Kidney (tissue), 13 donors: ENCODE measurements at regions not wholly inside any gene's neighbourhood (a gene's known extent, or its start where the extent isn't known, plus 50 kb on each side); places are given as distances from the start of the nearest gene placed in this dataset.

Experiments
- DNase-seq, 5 donors: peaks; one replicate each; pipeline ENCODE4 v3.0.0-alpha.2; 2013 to 2020
- FAIRE-seq: peaks from 2 replicates; lab custom pipeline; 2012; peaks lifted over from hg19 to GRCh38; lab: Jason Lieb, UNC
- H3K27ac ChIP-seq, 2 donors: one replicate each; pipeline ENCODE4 v1.7.0; 2013; ENCODE audit warnings: low read depth in 2 of 2, low read length in 2 of 2, inconsistent platforms in 1 of 2
- H3K27me3 ChIP-seq: one replicate; pipeline ENCODE4 v1.7.1; 2013; ENCODE audit warnings: low read length, inconsistent platforms; ENCODE audit not compliant: control insufficient read depth, insufficient read depth
- H3K36me3 ChIP-seq, 3 donors: one replicate each; pipeline versions ENCODE4 v1.7.0 to v1.7.1; 2013; ENCODE audit warnings: low read length in 3 of 3, control low read depth in 1 of 3, inconsistent platforms in 1 of 3; ENCODE audit not compliant: insufficient read depth in 3 of 3, control insufficient read depth in 2 of 3
- H3K4me1 ChIP-seq, 3 donors: one replicate each; pipeline versions ENCODE4 v1.7.0 to v1.7.1; 2013; ENCODE audit warnings: low read length in 3 of 3, inconsistent platforms in 1 of 3, low read depth in 1 of 3; ENCODE audit not compliant: control insufficient read depth in 2 of 3, insufficient read depth in 2 of 3
- H3K4me3 ChIP-seq, 3 donors: one replicate each; pipeline versions ENCODE4 v1.7.0 to v1.8.1; 2013; ENCODE audit warnings: low read length in 3 of 3, control low read depth in 1 of 3, inconsistent platforms in 1 of 3
- H3K9ac ChIP-seq, 3 donors: one replicate each; pipeline versions ENCODE4 v1.7.0 to v1.7.1; 2013; ENCODE audit warnings: low read length in 3 of 3, control low read depth in 1 of 3, inconsistent platforms in 1 of 3
- H3K9me3 ChIP-seq, 3 donors: one replicate each; pipeline versions ENCODE4 v1.7.0 to v1.7.1; 2013; ENCODE audit warnings: low read length in 3 of 3, control low read depth in 1 of 3, inconsistent platforms in 1 of 3; ENCODE audit not compliant: control insufficient read depth in 2 of 3, insufficient read depth in 1 of 3
- CTCF ChIP-seq: IDR thresholded peaks from 3 replicates; pipeline ENCODE4 v1.5.1; 2012; ENCODE audit warnings: mild to moderate bottlenecking, moderate library complexity, borderline replicate concordance; ENCODE audit not compliant: insufficient read depth; ENCODE audit errors: extremely low read depth
- intact Hi-C: fragments of 100-400 bp; cut with DNase I; formaldehyde crosslinking; loops from one replicate; pipeline ENCODE4 v1.11.1; 2022
- donor health status: control.
- donor health status: control.
- donor health status: control.
- donor health status: control.
- donor health status: control.
- donor health status: DM: yes; HTN: yes; CAD: no.
- donor health status: Normal renal cell carcinoma (clear cell type).

GRCh38 chr6:153442096-153442495 is 311.0 kb upstream of the RGS17 start:
- Histone ChIP-seq H3K27ac (no peak overlapping the region), H3K27me3 (no peaks in the 10 kb centered on the region), H3K4me1 (no peaks in the 10 kb centered on the region), H3K36me3 (no peaks in the 10 kb centered on the region), H3K4me3 (no peak overlapping the region), H3K9me3 (no peaks in the 10 kb centered on the region), H3K9ac (no peak overlapping the region)
- intact Hi-C loops, result no loop called here
- no peak for FAIRE-seq
- TF ChIP-seq CTCF, result no peak
- no peak for DNase-seq

- Histone ChIP-seq H3K4me1 (no peaks in the 10 kb centered on the region), H3K4me3 (no peak overlapping the region), H3K27me3 (no peaks in the 10 kb centered on the region), H3K9me3 (no peaks in the 10 kb centered on the region), H3K27ac (no peak overlapping the region), H3K9ac (no peak overlapping the region), H3K36me3 (no peaks in the 10 kb centered on the region)
- intact Hi-C loops, result no loop called here
- DNase-seq (no peak), FAIRE-seq (no peak)
- no peak for TF ChIP-seq CTCF
Measured at GRCh38 chr6:153437193-153437592, 306.1 kb upstream of the RGS17 start.

- no peak for DNase-seq
- intact Hi-C loops, result no loop called here
Measured at GRCh38 chr6:153436351-153436750, 305.3 kb upstream of the RGS17 start.

More at GRCh38 chr6:153436351-153436750, 305.3 kb upstream of the RGS17 start:
- Histone ChIP-seq H3K27me3 (no peaks in the 10 kb centered on the region), H3K36me3 (no peaks in the 10 kb centered on the region), H3K4me1 (no peaks in the 10 kb centered on the region), H3K9me3 (no peaks in the 10 kb centered on the region), H3K9ac (no peak overlapping the region), H3K27ac (no peak overlapping the region), H3K4me3 (no peak overlapping the region)
- no peak for TF ChIP-seq CTCF
- no peak for FAIRE-seq
